ENCODE measurements at regions not wholly inside any gene's neighbourhood (a gene's known extent, or its start where the extent isn't known, plus 50 kb on each side); places are given as distances from the start of the nearest gene placed in this dataset.

DNA sequence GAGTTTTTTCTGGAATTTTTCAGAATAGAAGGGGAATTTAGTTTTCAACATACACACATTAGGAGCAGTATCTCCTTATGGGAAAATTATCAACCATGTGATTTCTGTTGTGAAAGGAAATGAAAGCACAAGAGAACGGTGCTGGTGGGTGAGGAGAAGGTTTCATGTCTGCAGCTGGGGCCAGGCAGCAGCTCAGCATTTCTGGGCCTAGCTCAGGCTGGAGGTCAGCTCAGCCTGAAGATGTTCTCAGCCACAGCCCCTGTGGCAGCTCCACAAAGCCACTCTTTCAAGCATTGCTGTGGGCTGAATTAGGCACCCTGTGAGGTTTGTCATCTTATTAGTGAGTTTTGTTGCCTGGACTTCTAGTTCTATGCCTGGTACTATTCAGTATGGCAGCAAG is 90.3 kb downstream of the DIRAS2 start:
- ChIA-PET CTCF (ENCODE audit: unreplicated experiment) (no interaction called here), POLR2A (interaction anchor here (1.1 kb wide), 1 partner anchor 14 kb away, joined by 3 read pairs; no protein-coding TSS in a partner anchor)
- TF ChIP-seq, protein P1, sequence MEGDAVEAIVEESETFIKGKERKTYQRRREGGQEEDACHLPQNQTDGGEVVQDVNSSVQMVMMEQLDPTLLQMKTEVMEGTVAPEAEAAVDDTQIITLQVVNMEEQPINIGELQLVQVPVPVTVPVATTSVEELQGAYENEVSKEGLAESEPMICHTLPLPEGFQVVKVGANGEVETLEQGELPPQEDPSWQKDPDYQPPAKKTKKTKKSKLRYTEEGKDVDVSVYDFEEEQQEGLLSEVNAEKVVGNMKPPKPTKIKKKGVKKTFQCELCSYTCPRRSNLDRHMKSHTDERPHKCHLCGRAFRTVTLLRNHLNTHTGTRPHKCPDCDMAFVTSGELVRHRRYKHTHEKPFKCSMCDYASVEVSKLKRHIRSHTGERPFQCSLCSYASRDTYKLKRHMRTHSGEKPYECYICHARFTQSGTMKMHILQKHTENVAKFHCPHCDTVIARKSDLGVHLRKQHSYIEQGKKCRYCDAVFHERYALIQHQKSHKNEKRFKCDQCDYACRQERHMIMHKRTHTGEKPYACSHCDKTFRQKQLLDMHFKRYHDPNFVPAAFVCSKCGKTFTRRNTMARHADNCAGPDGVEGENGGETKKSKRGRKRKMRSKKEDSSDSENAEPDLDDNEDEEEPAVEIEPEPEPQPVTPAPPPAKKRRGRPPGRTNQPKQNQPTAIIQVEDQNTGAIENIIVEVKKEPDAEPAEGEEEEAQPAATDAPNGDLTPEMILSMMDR (conservative IDR thresholded peaks at IDR 0.05; ENCODE audit: low read length), result no peak
- no peak for TF ChIP-seq EZH2phosphoT487 (IDR thresholded peaks at IDR 0.05; ENCODE audit: borderline replicate concordance, low read depth, low read length)
- Histone ChIP-seq H3K36me3 (ENCODE audit: insufficient read depth, low read length) (no peaks in the 10 kb centered on the region), H3K9me3 (ENCODE audit: low read length) (no peaks in the 10 kb centered on the region), H3K4me3 (ENCODE audit: low read depth, low read length, poor library complexity, severe bottlenecking) (no peak overlapping the region), H3K4me2 (ENCODE audit: low read length) (no peak overlapping the region), H3K27ac (ENCODE audit: low read depth, low read length, poor library complexity, severe bottlenecking) (no peak overlapping the region), H2AFZ (ENCODE audit: low read length) (no peak overlapping the region), H3K9me2 (ENCODE audit: insufficient read depth, low read length) (no peaks in the 10 kb centered on the region), H3K4me1 (ENCODE audit: insufficient read depth, low read length, poor library complexity, severe bottlenecking) (no peaks in the 10 kb centered on the region), H3K79me2 (ENCODE audit: insufficient read depth, low read depth, low read length) (no peaks in the 10 kb centered on the region), H4K20me1 (ENCODE audit: insufficient read depth, low read length) (no peaks in the 10 kb centered on the region)
- intact Hi-C loops (cut with micrococcal nuclease; ENCODE audit: unreplicated experiment), result no loop called here
- no TSS peak for BruUV-seq (replicated peaks)
- no peak for DNase-seq (ENCODE audit: low spot score)

- intact Hi-C loops (cut with micrococcal nuclease; ENCODE audit: unreplicated experiment), result no loop called here
- Histone ChIP-seq H4K20me1 (ENCODE audit: insufficient read depth, low read length) (no peaks in the 10 kb centered on the region), H3K4me3 (ENCODE audit: low read depth, low read length, poor library complexity, severe bottlenecking) (no peak overlapping the region), H3K4me1 (ENCODE audit: insufficient read depth, low read length, poor library complexity, severe bottlenecking) (no peaks in the 10 kb centered on the region), H3K4me2 (ENCODE audit: low read length) (no peak overlapping the region), H3K9me2 (ENCODE audit: insufficient read depth, low read length) (no peaks in the 10 kb centered on the region), H3K9me3 (ENCODE audit: low read length) (no peaks in the 10 kb centered on the region), H3K79me2 (ENCODE audit: insufficient read depth, low read depth, low read length) (no peaks in the 10 kb centered on the region), H2AFZ (ENCODE audit: low read length) (no peak overlapping the region), H3K27ac (ENCODE audit: low read depth, low read length, poor library complexity, severe bottlenecking) (no peak overlapping the region), H3K36me3 (ENCODE audit: insufficient read depth, low read length) (no peaks in the 10 kb centered on the region)
- no peak for TF ChIP-seq EZH2phosphoT487 (IDR thresholded peaks at IDR 0.05; ENCODE audit: borderline replicate concordance, low read depth, low read length)
- TF ChIP-seq, protein P1 (conservative IDR thresholded peaks at IDR 0.05; ENCODE audit: low read length), result no peak
- BruUV-seq (replicated peaks), result no TSS peak
- ChIA-PET CTCF (ENCODE audit: unreplicated experiment) (no interaction called here), POLR2A (interaction anchor here (1.3 kb wide), 1 partner anchor 13 kb away, joined by 4 read pairs; no protein-coding TSS in a partner anchor)
- DNase-seq (ENCODE audit: low spot score), result no peak
Measured at GRCh38 chr9:90555351-90556057, 87.1 kb downstream of the DIRAS2 start.

DNA sequence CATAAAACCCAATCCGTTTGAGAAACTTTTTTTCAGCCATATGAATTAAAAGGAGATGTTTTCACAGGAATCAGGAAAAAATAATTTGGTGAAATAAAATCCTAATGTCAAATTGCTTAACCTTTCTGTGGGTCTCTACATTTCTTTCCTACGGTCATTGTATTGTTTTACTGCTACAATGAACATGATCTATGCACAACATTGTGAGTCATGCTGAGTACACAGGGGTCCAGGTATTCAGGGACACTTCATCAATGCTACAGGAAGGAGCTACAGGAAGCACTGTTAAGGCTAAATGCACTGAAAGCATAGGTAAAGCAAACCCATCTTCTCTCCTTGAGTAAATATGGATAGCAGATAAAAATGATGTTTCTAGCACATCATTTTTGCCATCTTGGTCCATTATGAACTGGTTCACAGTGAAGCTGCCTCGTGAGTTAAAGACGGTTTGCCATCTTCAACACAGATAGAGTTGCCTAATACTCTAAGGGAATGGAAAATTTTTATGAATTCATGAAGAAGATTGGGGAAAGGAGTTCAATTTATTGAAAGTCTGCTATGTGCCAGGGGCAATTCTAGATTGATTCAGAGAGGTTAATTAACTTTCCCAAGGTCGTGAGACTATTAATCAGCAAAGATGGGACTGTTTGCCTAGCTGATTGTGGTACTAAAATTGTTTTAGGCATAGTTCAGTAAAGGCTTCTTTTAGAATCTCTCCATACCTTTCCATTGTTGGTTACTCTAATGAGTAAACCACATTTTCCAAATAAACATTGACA is 85.5 kb downstream of the DIRAS2 start:
- Histone ChIP-seq H3K79me2 (ENCODE audit: insufficient read depth, low read depth, low read length) (no peaks in the 10 kb centered on the region), H3K9me3 (ENCODE audit: low read length) (no peaks in the 10 kb centered on the region), H3K36me3 (ENCODE audit: insufficient read depth, low read length) (no peaks in the 10 kb centered on the region), H3K4me1 (ENCODE audit: insufficient read depth, low read length, poor library complexity, severe bottlenecking) (no peaks in the 10 kb centered on the region), H3K4me2 (ENCODE audit: low read length) (no peak overlapping the region), H4K20me1 (ENCODE audit: insufficient read depth, low read length) (no peaks in the 10 kb centered on the region), H3K4me3 (ENCODE audit: low read depth, low read length, poor library complexity, severe bottlenecking) (no peak overlapping the region), H3K9me2 (ENCODE audit: insufficient read depth, low read length) (no peaks in the 10 kb centered on the region), H2AFZ (ENCODE audit: low read length) (no peak overlapping the region), H3K27ac (ENCODE audit: low read depth, low read length, poor library complexity, severe bottlenecking) (no peak overlapping the region)
- intact Hi-C loops (cut with micrococcal nuclease; ENCODE audit: unreplicated experiment), result no loop called here
- POLR2A ChIA-PET, result no interaction called here
- DNase-seq (ENCODE audit: low spot score), result no peak
- TF ChIP-seq EZH2phosphoT487 (IDR thresholded peaks at IDR 0.05; ENCODE audit: borderline replicate concordance, low read depth, low read length), result no peak
- TF ChIP-seq, protein P1 (conservative IDR thresholded peaks at IDR 0.05; ENCODE audit: low read length), result no peak
- BruUV-seq (replicated peaks), result no TSS peak
- CTCF ChIA-PET (ENCODE audit: unreplicated experiment), result no interaction called here

All from OCI-LY7 (cell line).